ENCODE measurements at regions not wholly inside any gene's neighbourhood (a gene's known extent, or its start where the extent isn't known, plus 50 kb on each side); places are given as distances from the start of the nearest gene placed in this dataset.
"Not testable (repeated sequence)": the region's sequence is repeated elsewhere in the genome, so short reads cannot be mapped to it uniquely, and the experiment has no call there.

DNA sequence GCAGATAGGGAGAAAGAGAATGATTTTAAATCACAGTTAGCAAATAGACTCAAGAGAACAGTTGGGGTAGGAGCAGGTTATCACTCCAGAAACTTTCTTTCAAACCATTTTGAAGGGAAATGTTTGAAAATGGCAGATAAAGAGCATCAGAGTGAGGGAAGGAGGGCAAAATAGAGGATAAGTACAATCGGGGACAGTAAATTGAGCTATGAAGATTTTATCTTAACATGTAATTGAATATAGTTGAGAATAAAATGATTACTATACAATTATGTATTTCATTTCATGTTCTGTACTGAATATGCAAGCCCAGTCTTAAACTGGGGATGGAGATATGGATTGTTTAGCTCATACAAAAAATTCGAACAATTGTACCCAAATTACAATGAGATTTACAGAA lies 54.0 kb downstream of the MAP10 start:
- no peaks in the 10 kb centered on the region for H3K27me3 ChIP-seq (ENCODE audit: control insufficient read depth, insufficient read depth, low read length)
- H3K9me3 ChIP-seq (replicated peaks; ENCODE audit: control insufficient read depth, low read depth, low read length): no peaks in the 10 kb centered on the region
- H3K36me3 ChIP-seq (ENCODE audit: control insufficient read depth, insufficient read depth, low read length): no peaks in the 10 kb centered on the region
- no peak for DNase-seq
- no peak overlapping the region for H3K27ac ChIP-seq (ENCODE audit: low read length)
- no CpG with 5 or more reads among the region's 2 CpGs for WGBS (ENCODE audit: insufficient coverage)
- no peak overlapping the region for H3K4me3 ChIP-seq (ENCODE audit: low read length)
- no peaks in the 10 kb centered on the region for H3K4me1 ChIP-seq (ENCODE audit: control insufficient read depth, insufficient read depth, low read length)

DNA sequence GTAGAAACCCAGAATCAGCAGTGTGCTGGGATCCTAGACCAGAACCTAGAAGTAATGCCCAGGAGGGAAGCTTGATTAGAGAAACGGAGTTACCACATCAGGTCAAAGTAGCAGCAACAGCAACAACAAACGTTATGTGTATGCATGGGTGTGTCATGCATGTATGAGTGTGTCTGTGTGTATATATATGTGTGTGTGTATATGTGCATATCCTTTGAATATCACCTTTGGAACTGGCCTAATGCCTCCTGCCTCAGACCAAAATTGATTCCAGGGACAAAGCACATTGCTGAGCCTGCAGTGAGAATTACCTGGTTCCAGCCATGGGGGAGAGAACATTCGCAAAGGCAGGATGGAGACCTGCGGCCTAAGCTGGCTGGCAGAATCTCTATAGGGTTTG lies 55.9 kb downstream of the MAP10 start:
- H3K27ac ChIP-seq (ENCODE audit: low read length): no peak overlapping the region
- no peaks in the 10 kb centered on the region for H3K4me1 ChIP-seq (ENCODE audit: control insufficient read depth, insufficient read depth, low read length)
- 83% methylated on average over 3 of the region's 4 CpGs for WGBS (ENCODE audit: insufficient coverage)
- H3K9me3 ChIP-seq (replicated peaks; ENCODE audit: control insufficient read depth, low read depth, low read length): no peaks in the 10 kb centered on the region
- H3K27me3 ChIP-seq (ENCODE audit: control insufficient read depth, insufficient read depth, low read length): no peaks in the 10 kb centered on the region
- H3K4me3 ChIP-seq (ENCODE audit: low read length): no peak overlapping the region
- H3K36me3 ChIP-seq (ENCODE audit: control insufficient read depth, insufficient read depth, low read length): no peaks in the 10 kb centered on the region
- DNase-seq: no peak

DNA sequence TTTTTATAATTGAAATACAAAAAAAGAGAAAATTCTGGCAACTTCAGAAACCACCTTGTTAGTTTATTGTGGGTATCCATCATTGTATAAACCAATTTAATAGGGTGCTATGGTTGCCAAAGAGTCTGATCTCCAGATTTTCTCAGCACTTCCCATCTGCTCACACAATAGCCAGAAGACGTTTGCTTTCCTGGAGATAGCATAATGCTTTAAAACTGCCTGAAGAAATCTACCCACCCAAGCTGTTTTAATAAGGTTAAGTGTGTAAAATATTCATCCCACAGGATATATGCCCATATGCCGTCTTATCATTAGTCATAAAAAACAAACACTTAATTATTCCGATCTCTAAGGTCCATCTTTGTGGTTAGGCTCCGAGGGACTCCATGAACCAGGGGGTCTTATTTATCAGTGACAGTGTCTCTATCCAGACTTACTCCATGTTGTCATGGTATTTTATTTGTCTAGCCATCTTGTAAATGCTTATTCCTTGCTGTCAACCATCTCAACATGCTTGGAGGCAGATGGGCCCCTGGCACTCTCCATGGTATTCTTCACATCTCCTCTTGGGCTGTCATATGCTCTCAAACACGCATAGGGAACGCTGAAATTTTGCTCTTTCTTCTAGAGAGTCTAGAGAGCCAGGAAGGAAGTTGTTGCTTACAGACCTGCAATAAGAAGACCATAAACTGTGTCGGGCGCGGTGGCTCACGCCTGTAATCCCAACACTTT lies 58.5 kb downstream of the MAP10 start:
- DNase-seq: no peak
- Histone ChIP-seq H3K27ac (ENCODE audit: low read length) (no peak overlapping the region), H3K9me3 (replicated peaks; ENCODE audit: control insufficient read depth, low read depth, low read length) (no peaks in the 10 kb centered on the region), H3K4me3 (ENCODE audit: low read length) (no peak overlapping the region), H3K4me1 (ENCODE audit: control insufficient read depth, insufficient read depth, low read length) (no peaks in the 10 kb centered on the region), H3K36me3 (ENCODE audit: control insufficient read depth, insufficient read depth, low read length) (no peaks in the 10 kb centered on the region), H3K27me3 (ENCODE audit: control insufficient read depth, insufficient read depth, low read length) (no peaks in the 10 kb centered on the region)
- WGBS (ENCODE audit: insufficient coverage): 80% methylated on average over 2 of the region's 10 CpGs

DNA sequence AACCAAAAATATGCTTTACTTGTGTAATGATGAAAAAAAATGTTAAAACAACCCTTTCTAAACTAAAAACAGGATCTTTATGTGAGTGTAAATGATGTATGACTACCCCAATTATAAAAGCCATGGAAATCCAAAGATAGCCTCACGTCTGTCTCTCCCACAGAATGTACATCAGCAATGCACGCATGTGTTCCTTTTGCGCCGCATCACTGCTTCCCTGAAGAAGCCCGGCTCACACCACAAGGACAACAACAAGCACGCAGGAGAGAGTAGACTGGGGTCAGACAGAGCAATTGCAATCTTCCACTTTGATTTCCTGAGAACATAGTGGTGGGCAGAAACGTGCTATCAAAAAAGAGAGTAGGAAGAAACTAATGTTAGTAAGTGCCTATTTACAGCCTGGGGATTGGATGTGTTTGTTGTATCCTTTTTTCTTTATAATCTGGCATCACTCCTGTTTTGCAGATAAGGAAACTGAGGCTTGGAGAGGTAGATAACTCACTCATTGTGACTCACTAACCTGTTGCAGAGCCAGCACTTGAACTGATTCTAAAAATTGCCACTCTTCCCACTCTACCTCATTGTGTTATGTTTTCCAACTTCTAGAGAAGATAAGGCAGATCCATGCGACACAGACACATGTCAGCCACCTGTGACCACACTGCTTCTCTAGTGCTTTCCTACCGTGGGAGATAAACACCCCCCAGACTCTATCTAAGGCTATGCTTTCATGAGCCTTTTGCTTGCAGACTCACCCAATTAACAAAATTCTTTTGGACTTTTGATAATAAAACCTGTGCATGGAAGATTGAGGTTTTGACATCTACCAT lies 60.1 kb downstream of the MAP10 start:
- no peak for DNase-seq
- H3K36me3 ChIP-seq (ENCODE audit: control insufficient read depth, insufficient read depth, low read length): no peaks in the 10 kb centered on the region
- H3K9me3 ChIP-seq (replicated peaks; ENCODE audit: control insufficient read depth, low read depth, low read length): no peaks in the 10 kb centered on the region
- H3K4me1 ChIP-seq (ENCODE audit: control insufficient read depth, insufficient read depth, low read length): no peaks in the 10 kb centered on the region
- WGBS (ENCODE audit: insufficient coverage): 83% methylated on average over 1 of the region's 9 CpGs
- H3K27ac ChIP-seq (ENCODE audit: low read length): no peak overlapping the region
- H3K27me3 ChIP-seq (ENCODE audit: control insufficient read depth, insufficient read depth, low read length): no peaks in the 10 kb centered on the region
- no peak overlapping the region for H3K4me3 ChIP-seq (ENCODE audit: low read length)

DNA sequence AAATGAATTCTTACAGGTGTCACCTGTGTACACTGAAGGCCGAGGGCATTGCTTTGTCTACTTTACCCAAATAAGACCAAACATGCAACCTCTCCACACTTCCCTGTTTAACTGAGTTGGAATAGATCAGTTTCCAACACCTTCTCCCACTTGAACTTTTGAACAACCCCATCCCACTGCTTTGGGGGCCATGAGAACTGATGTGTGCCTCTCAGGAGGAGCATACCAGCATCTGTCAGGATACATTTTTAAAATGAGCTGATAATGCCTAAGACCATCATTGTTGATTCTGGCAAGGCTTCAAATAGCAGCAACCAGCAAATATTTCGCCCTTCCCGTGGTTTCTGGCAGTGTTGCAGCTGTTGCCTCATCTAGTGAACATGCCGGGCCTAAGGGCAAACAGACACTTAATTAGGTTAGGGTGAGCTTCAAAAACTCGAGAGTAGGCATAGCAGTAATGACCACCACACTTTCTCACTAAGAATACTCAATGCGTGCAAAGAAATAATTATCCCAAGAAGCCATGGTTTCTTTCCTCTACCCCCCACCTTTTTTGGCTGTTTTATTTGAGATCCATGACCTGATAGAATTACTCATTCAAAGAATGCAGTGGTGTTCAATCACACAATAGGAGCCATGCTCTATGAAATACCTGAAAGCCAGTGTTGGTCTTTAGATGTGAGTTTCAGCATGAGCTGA lies 63.7 kb downstream of the MAP10 start:
- no peaks in the 10 kb centered on the region for H3K4me1 ChIP-seq (ENCODE audit: control insufficient read depth, insufficient read depth, low read length)
- H3K9me3 ChIP-seq (replicated peaks; ENCODE audit: control insufficient read depth, low read depth, low read length): no peaks in the 10 kb centered on the region
- peak; percentile 4 for DNase-seq
- no peak overlapping the region for H3K27ac ChIP-seq (ENCODE audit: low read length)
- WGBS (ENCODE audit: insufficient coverage): 53% methylated on average over 3 of the region's 6 CpGs
- no peaks in the 10 kb centered on the region for H3K36me3 ChIP-seq (ENCODE audit: control insufficient read depth, insufficient read depth, low read length)
- H3K27me3 ChIP-seq (ENCODE audit: control insufficient read depth, insufficient read depth, low read length): no peaks in the 10 kb centered on the region
- no peak overlapping the region for H3K4me3 ChIP-seq (ENCODE audit: low read length)

DNA sequence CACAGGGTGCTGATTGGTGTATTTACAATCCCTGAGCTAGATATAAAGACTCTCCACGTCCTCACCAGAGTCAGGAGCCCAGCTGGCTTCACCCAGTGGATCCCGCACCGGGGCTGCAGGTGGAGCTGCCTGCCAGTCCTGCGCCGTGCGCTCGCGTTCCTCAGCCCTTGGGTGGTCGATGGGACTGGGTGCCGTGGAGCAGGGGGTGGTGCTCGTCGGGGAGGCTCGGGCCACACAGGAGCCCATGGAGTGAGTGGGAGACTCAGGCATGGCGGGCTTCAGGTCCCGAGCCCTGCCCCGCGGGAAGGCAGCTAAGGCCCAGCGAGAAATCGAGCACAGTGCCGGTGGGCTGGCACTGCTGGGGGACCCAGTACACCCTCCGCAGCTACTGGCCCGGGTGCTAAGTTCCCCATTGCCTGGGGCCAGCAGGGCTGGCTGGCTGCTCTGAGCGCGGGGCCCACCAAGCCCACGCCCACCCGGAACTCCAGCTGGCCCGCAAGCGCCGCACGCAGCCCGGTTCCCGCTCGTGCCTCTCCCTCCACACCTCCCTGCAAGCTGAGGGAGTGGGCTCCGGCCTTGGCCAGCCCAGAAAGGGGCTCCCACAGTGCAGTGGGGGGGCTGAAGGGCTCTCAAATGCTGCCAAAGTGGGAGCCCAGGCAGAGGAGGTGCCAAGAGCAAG lies 66.2 kb downstream of the MAP10 start:
- H3K4me1 ChIP-seq (ENCODE audit: control insufficient read depth, insufficient read depth, low read length); DNase-seq; H3K27ac ChIP-seq (ENCODE audit: low read length); H3K27me3 ChIP-seq (ENCODE audit: control insufficient read depth, insufficient read depth, low read length); H3K9me3 ChIP-seq (replicated peaks; ENCODE audit: control insufficient read depth, low read depth, low read length); H3K4me3 ChIP-seq (ENCODE audit: low read length); H3K36me3 ChIP-seq (ENCODE audit: control insufficient read depth, insufficient read depth, low read length): not testable (repeated sequence)
- 100% methylated on average over 9 of the region's 34 CpGs for WGBS (ENCODE audit: insufficient coverage)

DNA sequence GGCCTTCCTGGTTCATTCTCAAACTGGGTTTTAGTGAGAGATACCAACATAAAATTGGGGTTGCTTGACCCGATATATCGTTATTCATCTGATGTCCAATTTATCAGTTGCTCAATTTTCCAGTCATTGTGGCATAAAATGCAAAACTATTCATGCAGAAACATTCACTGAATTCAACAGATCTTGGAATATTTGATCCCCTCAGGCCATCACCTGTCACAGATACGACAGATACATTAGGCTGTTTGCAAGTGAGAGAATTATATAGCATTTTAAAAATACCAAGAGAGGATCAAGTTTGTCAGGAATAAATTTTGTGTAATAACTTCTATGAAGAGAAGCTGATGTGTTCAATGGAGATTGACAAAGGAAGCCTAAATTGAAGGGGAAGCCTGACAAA lies 67.1 kb downstream of the MAP10 start:
- Histone ChIP-seq H3K27ac (ENCODE audit: low read length) (no peak overlapping the region), H3K27me3 (ENCODE audit: control insufficient read depth, insufficient read depth, low read length) (no peaks in the 10 kb centered on the region), H3K4me3 (ENCODE audit: low read length) (no peak overlapping the region), H3K9me3 (replicated peaks; ENCODE audit: control insufficient read depth, low read depth, low read length) (no peaks in the 10 kb centered on the region), H3K36me3 (ENCODE audit: control insufficient read depth, insufficient read depth, low read length) (no peaks in the 10 kb centered on the region), H3K4me1 (ENCODE audit: control insufficient read depth, insufficient read depth, low read length) (peaks cover 2% of the 10 kb centered on the region)
- WGBS (ENCODE audit: insufficient coverage): 100% methylated on average over 1 of the region's 3 CpGs
- DNase-seq: no peak

DNA sequence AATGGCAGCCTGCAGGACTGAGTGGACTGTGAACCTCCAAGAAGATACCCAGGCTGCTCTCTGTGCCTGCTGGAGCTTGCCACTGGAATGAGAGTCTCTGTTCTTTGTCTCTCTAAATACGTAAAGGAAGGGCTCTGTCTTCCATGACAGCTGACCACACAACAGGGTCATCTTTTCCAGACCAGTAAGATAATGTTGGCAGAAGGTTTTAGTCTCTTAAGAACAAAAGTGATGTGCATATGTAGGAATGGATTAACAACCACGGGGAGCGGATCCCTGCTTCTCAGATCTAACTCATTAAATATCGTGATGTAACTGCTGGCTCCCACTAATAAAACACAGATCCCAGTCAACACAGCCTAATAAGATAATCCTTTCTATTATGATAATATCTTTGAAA lies 67.5 kb downstream of the MAP10 start:
- Histone ChIP-seq H3K36me3 (ENCODE audit: control insufficient read depth, insufficient read depth, low read length) (no peaks in the 10 kb centered on the region), H3K9me3 (replicated peaks; ENCODE audit: control insufficient read depth, low read depth, low read length) (no peaks in the 10 kb centered on the region), H3K4me3 (ENCODE audit: low read length) (no peak overlapping the region), H3K4me1 (ENCODE audit: control insufficient read depth, insufficient read depth, low read length) (peaks cover 2% of the 10 kb centered on the region), H3K27ac (ENCODE audit: low read length) (no peak overlapping the region), H3K27me3 (ENCODE audit: control insufficient read depth, insufficient read depth, low read length) (no peaks in the 10 kb centered on the region)
- WGBS (ENCODE audit: insufficient coverage): no CpG with 5 or more reads among the region's 4 CpGs
- no peak for DNase-seq

DNA sequence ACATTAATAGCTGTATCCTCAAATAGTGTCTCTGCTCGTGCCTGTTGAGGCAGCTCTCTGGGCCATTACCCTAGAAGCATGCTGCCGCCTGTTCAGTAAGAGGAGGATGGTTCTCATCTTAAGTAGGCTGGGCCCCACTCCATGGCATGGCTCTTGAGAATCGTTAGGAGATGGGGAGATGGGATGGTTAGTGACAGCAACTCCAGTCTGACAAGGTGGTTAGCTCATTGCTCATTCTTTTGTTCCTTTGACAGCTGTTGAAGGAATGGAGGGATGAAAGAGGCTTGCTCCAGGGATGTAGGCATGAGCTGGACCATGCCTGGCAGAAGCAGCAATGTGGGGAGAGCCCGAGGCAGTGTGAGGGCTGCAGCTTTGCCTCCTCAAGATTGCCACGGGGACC lies 68.2 kb downstream of the MAP10 start:
- 61% methylated on average over 3 of the region's 5 CpGs for WGBS (ENCODE audit: insufficient coverage)
- no peak overlapping the region for H3K27ac ChIP-seq (ENCODE audit: low read length)
- DNase-seq: no peak
- no peaks in the 10 kb centered on the region for H3K27me3 ChIP-seq (ENCODE audit: control insufficient read depth, insufficient read depth, low read length)
- no peaks in the 10 kb centered on the region for H3K9me3 ChIP-seq (replicated peaks; ENCODE audit: control insufficient read depth, low read depth, low read length)
- no peak overlapping the region for H3K4me3 ChIP-seq (ENCODE audit: low read length)
- peaks cover 2% of the 10 kb centered on the region for H3K4me1 ChIP-seq (ENCODE audit: control insufficient read depth, insufficient read depth, low read length)
- H3K36me3 ChIP-seq (ENCODE audit: control insufficient read depth, insufficient read depth, low read length): no peaks in the 10 kb centered on the region

DNA sequence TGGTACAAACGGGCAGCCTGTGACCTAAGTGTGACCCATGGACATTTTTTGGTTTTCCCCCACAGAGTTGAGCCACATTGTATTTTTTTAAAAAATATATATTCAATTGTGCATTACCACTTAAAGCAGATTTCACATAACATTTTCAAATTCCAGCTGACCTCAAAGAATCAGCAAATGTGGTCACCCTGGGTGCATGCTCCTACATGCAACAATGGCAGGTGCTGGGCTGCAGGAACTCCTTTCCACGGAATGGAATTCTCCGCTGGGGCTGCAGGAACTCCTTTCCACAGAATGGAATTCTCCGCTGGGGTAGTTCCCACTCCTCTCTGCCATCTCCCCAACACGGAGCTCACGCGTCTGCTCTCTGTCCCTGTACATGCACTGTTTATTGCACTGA lies 68.7 kb downstream of the MAP10 start:
- no peaks in the 10 kb centered on the region for H3K9me3 ChIP-seq (replicated peaks; ENCODE audit: control insufficient read depth, low read depth, low read length)
- no peaks in the 10 kb centered on the region for H3K36me3 ChIP-seq (ENCODE audit: control insufficient read depth, insufficient read depth, low read length)
- no peak overlapping the region for H3K4me3 ChIP-seq (ENCODE audit: low read length)
- H3K27ac ChIP-seq (ENCODE audit: low read length): no peak overlapping the region
- no peaks in the 10 kb centered on the region for H3K27me3 ChIP-seq (ENCODE audit: control insufficient read depth, insufficient read depth, low read length)
- H3K4me1 ChIP-seq (ENCODE audit: control insufficient read depth, insufficient read depth, low read length): peaks cover 2% of the 10 kb centered on the region
- WGBS (ENCODE audit: insufficient coverage): 83% methylated on average over 2 of the region's 7 CpGs
- DNase-seq: no peak
